PC-9 (cell line): ENCODE measurements at regions not wholly inside any gene's neighbourhood (a gene's known extent, or its start where the extent isn't known, plus 50 kb on each side); places are given as distances from the start of the nearest gene placed in this dataset.

Experiments used
- CTCF ChIP-seq: fragments of 200-600 bp; sonication (generic); conservative IDR thresholded peaks from 2 replicates; pipeline ENCODE4 v1.6.1; 2017; ENCODE audit warnings: mixed run types, antibody characterized with exemption, mild to moderate bottlenecking, moderate library complexity
- EZH2 ChIP-seq: fragments of 200-600 bp; sonication (generic); IDR thresholded peaks from 2 replicates; pipeline ENCODE4 v1.8.0; 2017; ENCODE audit warnings: antibody characterized with exemption, low read depth

GRCh38 chr1:199204231-199204630 lies 565.4 kb downstream of the PTPRC start:
- TF ChIP-seq CTCF = no peak
- TF ChIP-seq EZH2 = no peak
